ENCODE measurements at regions not wholly inside any gene's neighbourhood (a gene's known extent, or its start where the extent isn't known, plus 50 kb on each side); places are given as distances from the start of the nearest gene placed in this dataset.

DNA sequence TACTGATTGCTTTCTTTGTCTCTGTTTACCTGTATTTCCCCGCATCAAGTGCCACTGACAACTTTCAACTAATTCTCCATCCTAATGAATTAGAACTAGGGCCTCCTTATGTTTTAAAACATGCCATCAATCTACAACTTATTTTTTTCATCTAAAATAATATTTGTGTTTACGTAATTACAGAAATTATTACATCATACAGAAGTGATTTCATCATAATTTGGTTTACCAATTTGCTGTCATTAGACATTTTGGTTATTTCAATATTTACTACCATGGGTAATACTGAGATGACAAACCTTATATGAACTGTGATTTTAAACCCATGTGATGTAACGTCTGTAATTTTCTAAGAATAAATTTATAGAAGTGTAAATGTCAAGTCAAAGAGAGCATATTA is 468.0 kb upstream of the IL12A start:
- no peak for ATAC-seq
- TF ChIP-seq, protein P1, sequence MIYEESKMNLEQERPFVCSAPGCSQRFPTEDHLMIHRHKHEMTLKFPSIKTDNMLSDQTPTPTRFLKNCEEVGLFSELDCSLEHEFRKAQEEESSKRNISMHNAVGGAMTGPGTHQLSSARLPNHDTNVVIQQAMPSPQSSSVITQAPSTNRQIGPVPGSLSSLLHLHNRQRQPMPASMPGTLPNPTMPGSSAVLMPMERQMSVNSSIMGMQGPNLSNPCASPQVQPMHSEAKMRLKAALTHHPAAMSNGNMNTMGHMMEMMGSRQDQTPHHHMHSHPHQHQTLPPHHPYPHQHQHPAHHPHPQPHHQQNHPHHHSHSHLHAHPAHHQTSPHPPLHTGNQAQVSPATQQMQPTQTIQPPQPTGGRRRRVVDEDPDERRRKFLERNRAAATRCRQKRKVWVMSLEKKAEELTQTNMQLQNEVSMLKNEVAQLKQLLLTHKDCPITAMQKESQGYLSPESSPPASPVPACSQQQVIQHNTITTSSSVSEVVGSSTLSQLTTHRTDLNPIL (CRISPR knock-in tag; IDR thresholded peaks at IDR 0.05; ENCODE audit: low read depth): no peak
- TF ChIP-seq, protein P2, sequence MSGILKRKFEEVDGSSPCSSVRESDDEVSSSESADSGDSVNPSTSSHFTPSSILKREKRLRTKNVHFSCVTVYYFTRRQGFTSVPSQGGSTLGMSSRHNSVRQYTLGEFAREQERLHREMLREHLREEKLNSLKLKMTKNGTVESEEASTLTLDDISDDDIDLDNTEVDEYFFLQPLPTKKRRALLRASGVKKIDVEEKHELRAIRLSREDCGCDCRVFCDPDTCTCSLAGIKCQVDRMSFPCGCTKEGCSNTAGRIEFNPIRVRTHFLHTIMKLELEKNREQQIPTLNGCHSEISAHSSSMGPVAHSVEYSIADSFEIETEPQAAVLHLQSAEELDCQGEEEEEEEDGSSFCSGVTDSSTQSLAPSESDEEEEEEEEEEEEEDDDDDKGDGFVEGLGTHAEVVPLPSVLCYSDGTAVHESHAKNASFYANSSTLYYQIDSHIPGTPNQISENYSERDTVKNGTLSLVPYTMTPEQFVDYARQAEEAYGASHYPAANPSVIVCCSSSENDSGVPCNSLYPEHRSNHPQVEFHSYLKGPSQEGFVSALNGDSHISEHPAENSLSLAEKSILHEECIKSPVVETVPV (CRISPR knock-in tag; IDR thresholded peaks at IDR 0.05): no peak
- TF ChIP-seq ZNF565 (CRISPR knock-in tag; conservative IDR thresholded peaks at IDR 0.05; ENCODE audit: low read depth) (no peak), CSDC2 (CRISPR knock-in tag; IDR thresholded peaks at IDR 0.05) (no peak), PPARA (CRISPR knock-in tag; IDR thresholded peaks at IDR 0.05; ENCODE audit: borderline replicate concordance) (no peak), BACH2 (CRISPR knock-in tag; IDR thresholded peaks at IDR 0.05; ENCODE audit: borderline replicate concordance) (no peak), TOX (CRISPR knock-in tag; IDR thresholded peaks at IDR 0.05; ENCODE audit: borderline replicate concordance) (no peak), ZC3H10 (CRISPR knock-in tag; IDR thresholded peaks at IDR 0.05) (no peak), RARB (CRISPR knock-in tag; IDR thresholded peaks at IDR 0.05) (no peak), ZFP3 (CRISPR knock-in tag; IDR thresholded peaks at IDR 0.05) (no peak), ISL1 (CRISPR knock-in tag; IDR thresholded peaks at IDR 0.05) (no peak), OSR1 (CRISPR knock-in tag; IDR thresholded peaks at IDR 0.05) (no peak), ESRRG (CRISPR knock-in tag; IDR thresholded peaks at IDR 0.05) (no peak)

DNA sequence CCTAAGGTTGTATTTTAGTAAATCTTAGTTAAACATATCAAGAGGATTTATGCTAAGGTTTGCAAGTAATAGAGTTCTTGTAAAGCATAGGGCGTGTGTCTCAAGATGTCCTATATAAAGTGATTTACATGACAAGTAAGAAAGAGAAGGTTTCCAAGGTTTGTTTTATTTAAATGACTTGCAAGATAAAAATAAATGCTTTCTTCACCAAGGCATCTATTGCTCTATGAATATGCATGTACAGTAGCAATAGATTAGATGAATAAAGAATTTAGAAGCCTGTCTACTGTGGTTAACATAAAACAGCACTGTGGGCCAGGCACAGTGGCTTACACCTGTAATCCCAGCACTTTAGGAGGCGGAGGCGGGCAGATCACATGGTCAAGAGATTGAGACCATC is 466.4 kb upstream of the IL12A start:
- no peak for ATAC-seq
- no peak for TF ChIP-seq ZNF70 (CRISPR knock-in tag; IDR thresholded peaks at IDR 0.05)
- no peak for TF ChIP-seq PPARA (CRISPR knock-in tag; IDR thresholded peaks at IDR 0.05; ENCODE audit: borderline replicate concordance)
- no peak for TF ChIP-seq ZC3H10 (CRISPR knock-in tag; IDR thresholded peaks at IDR 0.05)
- TF ChIP-seq, protein P3, sequence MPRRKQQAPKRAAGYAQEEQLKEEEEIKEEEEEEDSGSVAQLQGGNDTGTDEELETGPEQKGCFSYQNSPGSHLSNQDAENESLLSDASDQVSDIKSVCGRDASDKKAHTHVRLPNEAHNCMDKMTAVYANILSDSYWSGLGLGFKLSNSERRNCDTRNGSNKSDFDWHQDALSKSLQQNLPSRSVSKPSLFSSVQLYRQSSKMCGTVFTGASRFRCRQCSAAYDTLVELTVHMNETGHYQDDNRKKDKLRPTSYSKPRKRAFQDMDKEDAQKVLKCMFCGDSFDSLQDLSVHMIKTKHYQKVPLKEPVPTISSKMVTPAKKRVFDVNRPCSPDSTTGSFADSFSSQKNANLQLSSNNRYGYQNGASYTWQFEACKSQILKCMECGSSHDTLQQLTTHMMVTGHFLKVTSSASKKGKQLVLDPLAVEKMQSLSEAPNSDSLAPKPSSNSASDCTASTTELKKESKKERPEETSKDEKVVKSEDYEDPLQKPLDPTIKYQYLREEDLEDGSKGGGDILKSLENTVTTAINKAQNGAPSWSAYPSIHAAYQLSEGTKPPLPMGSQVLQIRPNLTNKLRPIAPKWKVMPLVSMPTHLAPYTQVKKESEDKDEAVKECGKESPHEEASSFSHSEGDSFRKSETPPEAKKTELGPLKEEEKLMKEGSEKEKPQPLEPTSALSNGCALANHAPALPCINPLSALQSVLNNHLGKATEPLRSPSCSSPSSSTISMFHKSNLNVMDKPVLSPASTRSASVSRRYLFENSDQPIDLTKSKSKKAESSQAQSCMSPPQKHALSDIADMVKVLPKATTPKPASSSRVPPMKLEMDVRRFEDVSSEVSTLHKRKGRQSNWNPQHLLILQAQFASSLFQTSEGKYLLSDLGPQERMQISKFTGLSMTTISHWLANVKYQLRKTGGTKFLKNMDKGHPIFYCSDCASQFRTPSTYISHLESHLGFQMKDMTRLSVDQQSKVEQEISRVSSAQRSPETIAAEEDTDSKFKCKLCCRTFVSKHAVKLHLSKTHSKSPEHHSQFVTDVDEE (CRISPR knock-in tag; IDR thresholded peaks at IDR 0.05): no peak
- no peak for TF ChIP-seq ESRRG (CRISPR knock-in tag; IDR thresholded peaks at IDR 0.05)
- TF ChIP-seq SNAI2 (CRISPR knock-in tag; IDR thresholded peaks at IDR 0.05): no peak
- TF ChIP-seq ISL1 (CRISPR knock-in tag; IDR thresholded peaks at IDR 0.05): no peak
- no peak for TF ChIP-seq RARB (CRISPR knock-in tag; IDR thresholded peaks at IDR 0.05)
- TF ChIP-seq ZFP3 (CRISPR knock-in tag; IDR thresholded peaks at IDR 0.05): no peak
- TF ChIP-seq TOX (CRISPR knock-in tag; IDR thresholded peaks at IDR 0.05; ENCODE audit: borderline replicate concordance): no peak
- TF ChIP-seq, protein P1 (CRISPR knock-in tag; IDR thresholded peaks at IDR 0.05; ENCODE audit: low read depth): no peak
- TF ChIP-seq, protein P4, sequence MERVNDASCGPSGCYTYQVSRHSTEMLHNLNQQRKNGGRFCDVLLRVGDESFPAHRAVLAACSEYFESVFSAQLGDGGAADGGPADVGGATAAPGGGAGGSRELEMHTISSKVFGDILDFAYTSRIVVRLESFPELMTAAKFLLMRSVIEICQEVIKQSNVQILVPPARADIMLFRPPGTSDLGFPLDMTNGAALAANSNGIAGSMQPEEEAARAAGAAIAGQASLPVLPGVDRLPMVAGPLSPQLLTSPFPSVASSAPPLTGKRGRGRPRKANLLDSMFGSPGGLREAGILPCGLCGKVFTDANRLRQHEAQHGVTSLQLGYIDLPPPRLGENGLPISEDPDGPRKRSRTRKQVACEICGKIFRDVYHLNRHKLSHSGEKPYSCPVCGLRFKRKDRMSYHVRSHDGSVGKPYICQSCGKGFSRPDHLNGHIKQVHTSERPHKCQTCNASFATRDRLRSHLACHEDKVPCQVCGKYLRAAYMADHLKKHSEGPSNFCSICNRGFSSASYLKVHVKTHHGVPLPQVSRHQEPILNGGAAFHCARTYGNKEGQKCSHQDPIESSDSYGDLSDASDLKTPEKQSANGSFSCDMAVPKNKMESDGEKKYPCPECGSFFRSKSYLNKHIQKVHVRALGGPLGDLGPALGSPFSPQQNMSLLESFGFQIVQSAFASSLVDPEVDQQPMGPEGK (CRISPR knock-in tag; IDR thresholded peaks at IDR 0.05; ENCODE audit: borderline replicate concordance): no peak
- no peak for TF ChIP-seq ZFP30 (CRISPR knock-in tag; IDR thresholded peaks at IDR 0.05)
- TF ChIP-seq, protein P2 (CRISPR knock-in tag; IDR thresholded peaks at IDR 0.05): no peak
- TF ChIP-seq, protein P5, sequence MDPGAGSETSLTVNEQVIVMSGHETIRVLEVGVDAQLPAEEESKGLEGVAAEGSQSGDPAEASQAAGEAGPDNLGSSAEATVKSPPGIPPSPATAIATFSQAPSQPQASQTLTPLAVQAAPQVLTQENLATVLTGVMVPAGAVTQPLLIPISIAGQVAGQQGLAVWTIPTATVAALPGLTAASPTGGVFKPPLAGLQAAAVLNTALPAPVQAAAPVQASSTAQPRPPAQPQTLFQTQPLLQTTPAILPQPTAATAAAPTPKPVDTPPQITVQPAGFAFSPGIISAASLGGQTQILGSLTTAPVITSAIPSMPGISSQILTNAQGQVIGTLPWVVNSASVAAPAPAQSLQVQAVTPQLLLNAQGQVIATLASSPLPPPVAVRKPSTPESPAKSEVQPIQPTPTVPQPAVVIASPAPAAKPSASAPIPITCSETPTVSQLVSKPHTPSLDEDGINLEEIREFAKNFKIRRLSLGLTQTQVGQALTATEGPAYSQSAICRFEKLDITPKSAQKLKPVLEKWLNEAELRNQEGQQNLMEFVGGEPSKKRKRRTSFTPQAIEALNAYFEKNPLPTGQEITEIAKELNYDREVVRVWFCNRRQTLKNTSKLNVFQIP (CRISPR knock-in tag; IDR thresholded peaks at IDR 0.05; ENCODE audit: borderline replicate concordance, low read depth): no peak
- TF ChIP-seq ARNTL (CRISPR knock-in tag; IDR thresholded peaks at IDR 0.05; ENCODE audit: borderline replicate concordance, low read depth): no peak
- TF ChIP-seq ZNF565 (CRISPR knock-in tag; conservative IDR thresholded peaks at IDR 0.05; ENCODE audit: low read depth): no peak
- TF ChIP-seq OSR1 (CRISPR knock-in tag; IDR thresholded peaks at IDR 0.05): no peak
- no peak for TF ChIP-seq BACH2 (CRISPR knock-in tag; IDR thresholded peaks at IDR 0.05; ENCODE audit: borderline replicate concordance)
- TF ChIP-seq ZNF8 (CRISPR knock-in tag; IDR thresholded peaks at IDR 0.05): no peak

All from SK-N-SH treated with all-trans-retinoic acid at 6 μM for 48 hours (cell line).